Retinal pigment epithelial cell (primary cell): ENCODE measurements at regions not wholly inside any gene's neighbourhood (a gene's known extent, or its start where the extent isn't known, plus 50 kb on each side); places are given as distances from the start of the nearest gene placed in this dataset.
"Not testable (repeated sequence)": the region's sequence is repeated elsewhere in the genome, so short reads cannot be mapped to it uniquely, and the experiment has no call there.

ENCODE experiments used
- DNase-seq: peaks from one replicate; pipeline ENCODE4 v3.0.0-alpha.2; 2010; ENCODE audit warnings: low read depth
- H3K4me3 ChIP-seq: 2 replicates; pipeline ENCODE4 v1.5.1; 2011; ENCODE audit warnings: mild to moderate bottlenecking, low read length, control low read depth, moderate library complexity
- TF ChIP-seq, protein P1 (sequence below): conservative IDR thresholded peaks from 2 replicates; pipeline ENCODE4 v1.5.1; 2011; ENCODE audit warnings: low read depth, low read length, control low read depth, inconsistent platforms

DNA sequence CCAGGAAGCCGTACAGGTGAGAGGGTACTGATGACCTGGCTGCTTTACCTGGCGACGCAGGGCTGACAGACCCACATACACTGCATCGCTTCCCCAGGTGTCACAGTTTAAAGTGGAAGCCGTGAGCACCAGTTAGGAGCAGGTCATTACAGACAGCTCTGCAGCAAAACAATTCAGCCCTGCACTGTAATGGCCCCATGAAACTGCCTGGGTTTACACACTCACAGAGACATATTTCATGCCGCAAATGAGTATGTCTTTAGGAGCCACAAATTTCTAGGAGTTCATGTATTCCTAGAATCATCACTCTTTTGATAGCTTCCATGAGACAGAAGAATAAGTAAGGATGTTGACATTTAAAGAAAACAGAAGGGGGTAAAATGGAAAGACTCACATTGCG, 723.1 kb downstream of the MATN1 start:
- TF ChIP-seq, protein P1, sequence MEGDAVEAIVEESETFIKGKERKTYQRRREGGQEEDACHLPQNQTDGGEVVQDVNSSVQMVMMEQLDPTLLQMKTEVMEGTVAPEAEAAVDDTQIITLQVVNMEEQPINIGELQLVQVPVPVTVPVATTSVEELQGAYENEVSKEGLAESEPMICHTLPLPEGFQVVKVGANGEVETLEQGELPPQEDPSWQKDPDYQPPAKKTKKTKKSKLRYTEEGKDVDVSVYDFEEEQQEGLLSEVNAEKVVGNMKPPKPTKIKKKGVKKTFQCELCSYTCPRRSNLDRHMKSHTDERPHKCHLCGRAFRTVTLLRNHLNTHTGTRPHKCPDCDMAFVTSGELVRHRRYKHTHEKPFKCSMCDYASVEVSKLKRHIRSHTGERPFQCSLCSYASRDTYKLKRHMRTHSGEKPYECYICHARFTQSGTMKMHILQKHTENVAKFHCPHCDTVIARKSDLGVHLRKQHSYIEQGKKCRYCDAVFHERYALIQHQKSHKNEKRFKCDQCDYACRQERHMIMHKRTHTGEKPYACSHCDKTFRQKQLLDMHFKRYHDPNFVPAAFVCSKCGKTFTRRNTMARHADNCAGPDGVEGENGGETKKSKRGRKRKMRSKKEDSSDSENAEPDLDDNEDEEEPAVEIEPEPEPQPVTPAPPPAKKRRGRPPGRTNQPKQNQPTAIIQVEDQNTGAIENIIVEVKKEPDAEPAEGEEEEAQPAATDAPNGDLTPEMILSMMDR = no peak
- no peak for DNase-seq
- H3K4me3 ChIP-seq = no peak overlapping the region

DNA sequence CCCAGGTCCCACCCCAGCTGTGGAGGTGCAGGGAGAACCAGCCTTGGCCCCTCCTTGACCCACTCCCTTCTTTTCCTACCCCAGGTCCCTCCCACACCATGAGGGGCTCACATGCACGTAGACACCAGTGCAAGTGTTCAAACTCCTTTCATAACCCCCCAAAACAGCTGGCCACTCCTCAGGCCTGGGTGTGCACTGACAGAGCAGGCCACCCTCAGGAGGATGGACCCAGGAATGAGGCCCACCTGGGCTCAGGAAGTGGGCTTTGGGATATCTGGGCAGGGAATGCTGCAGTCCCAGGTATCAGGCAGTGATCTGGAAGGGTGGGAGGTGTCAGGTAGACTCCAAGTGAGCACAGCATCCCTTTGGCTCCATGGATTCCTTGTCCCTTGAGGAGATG, 723.8 kb downstream of the MATN1 start:
- H3K4me3 ChIP-seq = no peak overlapping the region
- TF ChIP-seq, protein P1 = no peak

DNA sequence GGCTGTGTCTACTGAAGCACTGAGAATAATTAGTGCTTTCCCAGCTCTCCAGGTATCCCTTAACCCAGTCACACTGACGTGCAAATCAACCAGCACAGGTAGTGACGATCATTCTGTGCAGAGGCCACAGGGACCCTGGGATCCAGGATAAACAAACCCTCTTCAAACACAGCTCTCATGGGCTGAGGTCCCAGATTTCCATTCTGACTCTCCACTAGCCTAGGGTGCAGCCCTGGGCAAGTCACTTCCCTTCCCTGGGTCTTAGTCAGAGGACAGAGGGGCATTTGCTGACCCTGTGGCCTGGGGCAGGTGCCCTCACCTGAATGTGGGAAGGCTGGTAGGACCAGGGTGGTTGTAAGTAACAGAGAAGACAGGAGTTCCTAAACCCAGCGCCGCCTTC, 724.7 kb downstream of the MATN1 start:
- no peak overlapping the region for H3K4me3 ChIP-seq
- TF ChIP-seq, protein P1 = no peak
- no peak for DNase-seq

More for the DNA sequence above, 723.8 kb downstream of the MATN1 start:
- no peak for DNase-seq

DNA sequence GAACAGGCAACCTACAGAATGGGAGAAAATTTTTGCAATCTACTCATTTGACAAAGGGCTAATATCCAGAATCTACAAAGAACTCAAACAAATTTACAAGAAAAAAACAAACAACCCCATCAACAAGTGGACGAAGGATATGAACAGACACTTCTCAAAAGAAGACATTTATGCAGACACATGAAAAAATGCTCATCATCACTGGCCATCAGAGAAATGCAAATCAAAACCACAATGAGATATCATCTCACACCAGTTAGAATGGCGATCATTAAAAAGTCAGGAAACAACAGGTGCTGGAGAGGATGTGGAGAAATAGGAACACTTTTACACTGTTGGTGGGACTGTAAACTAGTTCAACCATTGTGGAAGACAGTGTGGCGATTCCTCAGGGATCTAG, 725.6 kb downstream of the MATN1 start:
- not testable (repeated sequence) for DNase-seq, H3K4me3 ChIP-seq

DNA sequence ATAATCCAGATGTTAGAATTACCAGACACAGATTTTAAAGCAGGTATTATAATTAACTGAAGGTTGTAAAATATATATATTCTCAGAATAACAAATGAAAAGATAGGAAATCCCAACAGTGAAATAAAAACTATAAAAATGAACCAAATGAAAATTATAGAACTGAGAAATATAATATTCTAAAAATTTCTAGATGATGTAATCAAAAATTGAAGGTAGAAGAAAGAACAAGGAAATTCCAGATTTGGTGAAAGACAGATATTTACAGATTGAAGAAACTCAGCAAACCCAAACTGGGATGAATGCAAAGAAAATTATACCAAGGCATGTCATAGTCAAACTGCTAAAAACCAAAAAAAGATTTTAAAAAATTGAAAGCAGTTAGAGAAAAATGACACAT, 729.4 kb downstream of the MATN1 start:
- DNase-seq = no peak
- no peak overlapping the region for H3K4me3 ChIP-seq
- TF ChIP-seq, protein P1 = no peak

DNA sequence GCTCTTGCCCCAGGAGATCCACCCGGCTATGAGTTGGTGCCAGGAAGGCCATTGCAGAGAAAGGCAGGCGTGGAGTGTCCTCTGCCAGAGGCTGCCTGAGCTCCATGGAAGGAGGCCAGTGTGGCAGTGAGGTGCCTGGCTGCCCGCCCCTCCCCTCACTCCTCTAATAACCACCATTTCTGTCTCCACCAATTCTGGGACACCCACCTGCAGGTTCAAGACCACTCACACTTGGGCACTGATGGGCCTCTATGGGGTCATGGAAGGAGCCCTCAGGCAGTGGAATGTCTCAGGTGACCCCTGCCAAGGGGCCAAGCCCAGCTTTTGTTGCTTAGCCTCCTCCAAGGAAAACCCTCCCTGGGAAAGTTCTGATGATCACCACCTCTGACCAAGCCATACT, 731.6 kb downstream of the MATN1 start:
- TF ChIP-seq, protein P1 = no peak
- no peak for DNase-seq
- no peak overlapping the region for H3K4me3 ChIP-seq

DNA sequence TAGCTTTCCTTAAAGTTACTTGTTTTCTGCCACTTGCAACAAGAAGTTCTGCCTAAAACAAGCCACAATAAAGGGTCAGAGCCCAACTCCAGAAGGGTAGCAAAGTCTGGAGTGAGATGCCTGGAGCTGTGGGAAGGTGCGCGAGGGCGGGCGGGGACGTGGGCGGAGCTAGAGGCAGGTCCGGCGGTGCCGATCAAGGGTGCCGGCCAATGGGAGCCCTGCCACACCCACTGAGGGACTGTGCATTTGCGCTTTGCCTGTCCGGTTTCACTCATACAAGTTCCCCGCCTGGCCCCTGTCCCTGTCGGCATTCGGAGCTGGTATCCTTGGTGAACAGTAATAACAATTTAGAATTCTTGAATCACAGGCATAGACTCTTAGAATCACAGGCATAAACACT, 732.4 kb downstream of the MATN1 start:
- TF ChIP-seq, protein P1 = no peak
- no peak for DNase-seq

DNA sequence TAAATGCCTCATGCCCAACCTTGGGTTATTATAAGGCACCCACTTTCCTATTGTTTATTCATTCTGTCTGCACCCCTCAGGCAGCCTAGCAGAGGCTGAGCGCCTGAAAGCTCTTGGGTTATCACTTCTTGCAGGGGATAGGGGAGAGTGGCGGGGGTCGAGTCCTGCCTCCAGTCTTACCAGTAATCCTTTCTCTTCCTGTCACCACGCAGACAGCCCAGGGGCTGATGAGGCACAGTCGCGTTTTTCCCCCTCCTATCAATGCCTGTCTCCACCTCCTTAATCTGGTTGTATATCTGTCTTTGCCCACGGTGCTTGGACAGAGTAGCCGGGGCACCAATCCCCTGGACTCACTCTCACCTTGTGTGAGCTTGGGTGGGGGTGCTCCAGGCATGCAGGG, 733.1 kb downstream of the MATN1 start:
- TF ChIP-seq, protein P1 = no peak
- H3K4me3 ChIP-seq = no peak overlapping the region
- no peak for DNase-seq

More for the DNA sequence above, 732.4 kb downstream of the MATN1 start:
- no peak overlapping the region for H3K4me3 ChIP-seq
